GM21526 (cell line): ENCODE measurements at regions not wholly inside any gene's neighbourhood (a gene's known extent, or its start where the extent isn't known, plus 50 kb on each side); places are given as distances from the start of the nearest gene placed in this dataset.

Experiments used
- ATAC-seq: cut with Tn5 transposase; IDR thresholded peaks from one replicate; pipeline ENCODE4 v1.9.1; 2021; ENCODE audit warnings: moderate library complexity; ENCODE audit not compliant: unreplicated experiment, low FRiP score

- no peak for ATAC-seq
These were observed 1146.4 kb downstream of the VRK1 start for GRCh38 chr14:97943619-97944018.

GRCh38 chr14:97944380-97944779 is 1147.2 kb downstream of the VRK1 start:
- ATAC-seq = no peak

GRCh38 chr14:97945631-97946030 is 1148.4 kb downstream of the VRK1 start:
- ATAC-seq = no peak

GRCh38 chr14:97946240-97946639 is 1149.1 kb downstream of the VRK1 start:
- no peak for ATAC-seq

GRCh38 chr14:97946641-97947040 is 1149.5 kb downstream of the VRK1 start:
- no peak for ATAC-seq

GRCh38 chr14:97948841-97949240 is 1151.7 kb downstream of the VRK1 start:
- no peak for ATAC-seq

- ATAC-seq = no peak
These were observed 1159.6 kb downstream of the VRK1 start for GRCh38 chr14:97956581-97957340.

- no peak for ATAC-seq
These were observed 1162.1 kb downstream of the VRK1 start for GRCh38 chr14:97959251-97959650.

- ATAC-seq = no peak
These were observed 1163.3 kb downstream of the VRK1 start for GRCh38 chr14:97960436-97960835.

GRCh38 chr14:97970222-97970621 is 1173.0 kb downstream of the VRK1 start:
- ATAC-seq = no peak

- no peak for ATAC-seq
These were observed 1178.0 kb downstream of the VRK1 start for GRCh38 chr14:97975216-97975615.

- no peak for ATAC-seq
These were observed 1178.8 kb downstream of the VRK1 start for GRCh38 chr14:97975962-97976361.

GRCh38 chr14:97976861-97977260 is 1179.7 kb downstream of the VRK1 start:
- ATAC-seq = no peak

GRCh38 chr14:97977651-97978261 is 1180.6 kb downstream of the VRK1 start:
- no peak for ATAC-seq

- no peak for ATAC-seq
These were observed 1181.2 kb downstream of the VRK1 start for GRCh38 chr14:97978341-97978740.

GRCh38 chr14:97993508-97994019 is 1196.4 kb downstream of the VRK1 start:
- ATAC-seq = no peak

GRCh38 chr14:97994020-97994531 is 1196.9 kb downstream of the VRK1 start:
- no peak for ATAC-seq

GRCh38 chr14:97995038-97995437 is 1197.9 kb downstream of the VRK1 start:
- ATAC-seq = no peak

GRCh38 chr14:97995531-97995930 is 1198.3 kb downstream of the VRK1 start:
- no peak for ATAC-seq

GRCh38 chr14:98006008-98006407 is 1208.8 kb downstream of the VRK1 start:
- ATAC-seq = no peak

GRCh38 chr14:98008381-98009113 is 1211.4 kb downstream of the VRK1 start:
- no peak for ATAC-seq
